GM19240 (cell line): ENCODE measurements at regions not wholly inside any gene's neighbourhood (a gene's known extent, or its start where the extent isn't known, plus 50 kb on each side); places are given as distances from the start of the nearest gene placed in this dataset.

Source experiments
- DNase-seq: peaks from one replicate; pipeline ENCODE4 v3.0.0; 2011; ENCODE audit warnings: low spot score; ENCODE audit not compliant: insufficient read length

DNA sequence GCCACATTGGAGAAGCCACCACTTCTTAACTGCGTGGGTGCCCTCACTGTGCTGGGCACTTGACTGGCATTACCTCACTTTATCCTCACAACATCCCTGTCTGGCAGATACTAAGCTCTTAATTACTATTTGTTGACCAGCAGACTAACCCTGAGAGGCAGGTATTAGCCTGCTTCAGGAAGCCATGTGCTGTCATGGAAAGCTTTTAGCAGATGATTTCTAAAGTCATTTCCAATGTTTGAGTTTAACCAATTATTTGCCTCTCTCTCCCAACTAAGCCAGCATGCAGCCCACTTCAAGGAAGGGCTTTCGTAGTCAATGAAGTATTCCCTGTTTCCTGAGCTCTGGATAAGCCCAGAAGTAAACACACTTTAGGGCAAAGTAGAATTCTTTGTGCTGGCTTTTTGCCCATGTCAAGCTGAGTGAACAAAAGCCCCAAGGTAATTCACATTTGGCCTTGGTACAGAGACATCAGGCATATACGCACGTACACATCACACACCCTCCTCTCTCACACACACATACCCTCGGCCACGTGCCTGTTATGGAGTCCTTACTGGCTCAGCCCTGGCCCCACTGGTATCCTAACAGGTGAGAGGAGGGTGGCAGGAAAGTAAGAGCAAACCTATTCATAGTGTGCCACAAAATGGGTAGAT is 108.6 kb downstream of the C1D start:
- no peak for DNase-seq

GRCh38 chr2:67955748-67956603 is 106.8 kb downstream of the C1D start:
- no peak for DNase-seq

DNA sequence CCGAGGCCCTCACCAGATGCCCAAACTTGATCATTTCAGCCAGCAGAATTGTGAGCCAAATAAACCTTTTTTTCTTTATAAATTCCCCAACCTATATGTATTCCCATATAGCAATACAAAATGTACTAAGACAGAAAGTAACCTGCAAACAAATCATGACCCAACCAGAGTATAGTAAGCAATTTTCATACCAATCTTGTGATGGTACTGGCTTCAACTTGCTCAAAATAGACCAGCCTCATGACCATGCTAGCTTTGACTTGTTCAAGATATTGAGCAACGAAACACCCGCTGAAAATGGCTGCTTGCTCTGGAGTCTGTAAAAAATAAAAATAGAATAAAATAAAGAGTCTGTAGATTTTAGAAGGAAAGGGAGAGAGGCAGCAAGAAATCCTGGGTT is 97.6 kb downstream of the C1D start:
- DNase-seq, result no peak

- DNase-seq, result no peak
Measured at GRCh38 chr2:67970071-67970470, 92.7 kb downstream of the C1D start.

DNA sequence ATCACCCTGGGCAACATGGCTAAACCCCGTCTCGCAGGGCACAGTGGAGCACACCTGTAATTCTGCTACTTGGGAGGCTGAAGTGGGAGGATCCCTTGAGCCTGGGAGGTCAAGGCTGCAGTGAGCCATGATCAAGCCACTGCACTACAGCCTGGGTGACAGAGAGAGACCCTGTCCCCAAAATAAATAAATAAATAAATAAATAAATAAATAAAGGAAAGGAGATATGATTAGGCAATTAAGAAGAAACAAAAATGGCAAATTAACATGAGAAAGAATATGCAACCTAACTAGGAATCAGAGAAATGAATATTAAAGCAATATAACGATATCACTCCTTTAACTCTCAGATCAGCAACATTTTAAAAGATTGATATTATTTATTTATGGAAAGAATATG is 92.3 kb downstream of the C1D start:
- no peak for DNase-seq

DNA sequence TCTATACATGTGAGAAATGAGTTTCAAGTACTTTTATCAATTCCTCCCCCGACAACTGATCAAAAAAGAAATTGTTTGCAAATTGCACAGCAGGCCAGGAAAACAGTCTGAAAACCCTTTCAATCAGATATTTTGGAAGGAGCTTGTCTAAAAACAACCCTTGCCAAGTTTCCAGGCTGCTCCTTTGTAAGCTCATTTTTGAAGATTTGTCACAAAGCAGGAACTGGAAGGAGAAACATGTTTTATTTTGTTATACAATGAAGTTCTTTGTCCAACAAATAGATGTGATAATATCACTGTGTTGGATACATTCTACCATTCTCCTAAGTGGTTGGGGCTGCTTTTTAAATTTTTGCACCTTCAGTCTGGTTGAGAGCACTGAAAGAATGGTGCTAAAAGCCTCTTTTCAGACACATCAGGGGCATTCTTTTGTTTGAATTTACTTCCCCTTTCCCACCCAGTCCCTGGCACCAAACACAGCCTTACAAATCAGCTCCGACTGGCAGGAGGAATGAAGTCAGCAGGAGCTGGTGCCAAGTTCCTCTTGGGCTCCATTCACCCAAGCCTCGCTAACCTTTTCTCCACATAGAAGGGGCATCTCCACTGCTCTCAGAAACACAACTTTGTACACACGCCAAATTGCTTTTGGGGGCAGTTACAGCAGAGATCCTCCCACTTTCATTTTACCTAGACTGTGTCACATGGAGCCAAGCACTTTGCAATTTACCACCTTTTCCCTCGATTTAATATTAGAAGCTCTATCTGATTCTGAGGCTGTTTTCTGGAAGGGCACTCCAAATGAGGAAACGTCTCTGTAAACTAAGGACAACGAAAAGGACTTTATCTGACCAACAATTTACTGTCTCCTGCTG is 88.0 kb downstream of the C1D start:
- DNase-seq, result no peak

DNA sequence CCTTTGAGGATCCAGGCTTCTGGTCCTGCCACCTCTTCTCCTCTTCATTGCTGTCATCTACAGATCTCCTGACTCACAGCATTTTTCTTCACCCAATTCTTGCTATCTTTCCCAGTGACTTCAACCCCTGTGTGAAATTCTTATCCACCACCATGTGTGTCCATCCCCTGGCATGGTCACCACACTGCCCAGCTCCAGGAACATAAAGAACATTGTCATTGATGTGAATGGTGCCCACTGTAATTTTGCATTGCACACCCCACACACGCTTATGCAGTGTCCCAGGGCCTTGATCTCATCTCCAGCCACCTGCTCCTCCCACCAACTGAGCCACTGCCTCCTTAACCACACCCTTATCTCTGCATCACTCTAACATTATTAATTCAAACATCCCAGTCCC is 85.3 kb downstream of the C1D start:
- DNase-seq, result no peak

DNA sequence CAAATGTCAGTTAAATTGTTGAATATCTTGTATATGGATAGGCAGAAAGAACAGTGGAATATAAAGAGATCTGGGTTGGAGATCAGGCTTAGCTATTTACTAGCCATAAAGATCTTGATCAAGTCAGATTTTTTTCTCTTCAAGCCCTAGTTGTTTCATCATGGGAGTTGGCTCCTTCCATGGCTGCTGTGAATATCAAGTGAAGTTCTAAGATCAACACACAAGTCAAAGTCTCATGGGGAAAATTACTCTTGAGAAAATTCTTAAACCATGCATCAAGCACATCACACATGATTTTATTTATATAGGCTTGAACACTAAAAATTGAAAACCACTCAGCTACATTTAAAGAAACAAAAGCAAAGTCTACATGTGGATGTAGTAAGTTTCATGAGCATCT is 79.8 kb downstream of the C1D start:
- no peak for DNase-seq

GRCh38 chr2:67984600-67984999 is 78.2 kb downstream of the C1D start:
- DNase-seq, result no peak

DNA sequence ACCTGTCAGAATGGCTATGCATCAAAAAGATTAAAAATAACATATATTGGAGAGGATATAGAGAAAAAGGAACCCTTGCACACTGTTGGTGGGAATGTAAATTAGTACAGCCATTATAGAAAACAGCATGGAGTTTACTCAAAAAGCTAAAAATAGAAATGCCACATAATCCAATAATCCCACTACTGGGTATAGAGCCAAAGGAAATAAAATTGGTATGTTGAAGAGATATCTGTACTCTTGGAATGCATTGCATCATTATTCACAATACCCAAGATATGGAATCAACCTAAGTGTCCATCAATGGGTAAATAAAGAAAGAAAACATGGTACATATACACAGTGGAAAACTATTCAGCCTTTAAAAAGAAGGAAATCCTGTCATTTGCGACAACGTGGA is 77.2 kb downstream of the C1D start:
- no peak for DNase-seq

GRCh38 chr2:67986258-67986657 is 76.5 kb downstream of the C1D start:
- DNase-seq, result no peak
